GM23248 (cell line): ENCODE measurements at regions not wholly inside any gene's neighbourhood (a gene's known extent, or its start where the extent isn't known, plus 50 kb on each side); places are given as distances from the start of the nearest gene placed in this dataset. TPM values are rescaled to one million over a fixed set of nuclear protein-coding genes. Genes with fewer than 3 reads are reported as not detected.

Source experiments
- DNase-seq: peaks from one replicate; pipeline ENCODE4 v3.0.0-alpha.2; 2015
- H2AFZ ChIP-seq: fragments of 200-600 bp; sonication (generic); 2 replicates; pipeline ENCODE4 v1.6.1; 2016; ENCODE audit warnings: antibody characterized with exemption
- H3F3A ChIP-seq: fragments of 200-600 bp; sonication (generic); 2 replicates; pipeline ENCODE4 v1.6.1; 2016; ENCODE audit warnings: mild to moderate bottlenecking, antibody characterized with exemption, mixed run types; ENCODE audit not compliant: insufficient read depth
- H3K27ac ChIP-seq: fragments of 200-600 bp; sonication (generic); 2 replicates; pipeline ENCODE4 v1.5.1; 2016; ENCODE audit warnings: mild to moderate bottlenecking
- H3K27me3 ChIP-seq: fragments of 200-600 bp; sonication (generic); replicated peaks from 2 replicates; pipeline ENCODE4 v1.6.1; 2016; ENCODE audit warnings: mild to moderate bottlenecking; ENCODE audit not compliant: insufficient read depth
- H3K36me3 ChIP-seq: fragments of 200-600 bp; sonication (generic); 2 replicates; pipeline ENCODE4 v1.6.1; 2016; ENCODE audit warnings: low read depth, mild to moderate bottlenecking
- H3K4me1 ChIP-seq: fragments of 200-600 bp; sonication (generic); 2 replicates; pipeline ENCODE4 v1.6.1; 2016; ENCODE audit warnings: mild to moderate bottlenecking; ENCODE audit not compliant: insufficient read depth
- H3K4me2 ChIP-seq: fragments of 200-600 bp; sonication (generic); one replicate; pipeline ENCODE4 v1.6.1; 2016; ENCODE audit warnings: mild to moderate bottlenecking; ENCODE audit not compliant: unreplicated experiment
- H3K4me3 ChIP-seq: fragments of 200-600 bp; sonication (generic); 2 replicates; pipeline ENCODE4 v1.5.1; 2016; ENCODE audit warnings: mild to moderate bottlenecking
- H3K79me2 ChIP-seq: fragments of 200-600 bp; sonication (generic); 2 replicates; pipeline ENCODE4 v1.6.1; 2016; ENCODE audit warnings: mild to moderate bottlenecking; ENCODE audit not compliant: insufficient read depth
- H3K9ac ChIP-seq: fragments of 200-600 bp; sonication (generic); 2 replicates; pipeline ENCODE4 v1.6.1; 2016; ENCODE audit warnings: mild to moderate bottlenecking
- H3K9me2 ChIP-seq: fragments of 200-600 bp; sonication (generic); 2 replicates; pipeline ENCODE4 v1.6.1; 2016; ENCODE audit warnings: mixed run types, mild to moderate bottlenecking, moderate library complexity; ENCODE audit not compliant: insufficient read depth
- H3K9me3 ChIP-seq: fragments of 200-600 bp; sonication (generic); one replicate; pipeline ENCODE4 v1.6.1; 2017; ENCODE audit warnings: low read depth
- H4K20me1 ChIP-seq: fragments of 200-600 bp; sonication (generic); 2 replicates; pipeline ENCODE4 v1.6.0; 2016; ENCODE audit not compliant: insufficient read depth
- EZH2 ChIP-seq: fragments of 200-600 bp; sonication (generic); IDR thresholded peaks from 2 replicates; pipeline ENCODE4 v1.6.1; 2018; ENCODE audit warnings: antibody characterized with exemption, mild to moderate bottlenecking; ENCODE audit not compliant: insufficient read depth, poor library complexity, severe bottlenecking
- EZH2phosphoT487 ChIP-seq: fragments of 200-600 bp; sonication (generic); IDR thresholded peaks from 2 replicates; pipeline ENCODE4 v1.6.1; 2018; ENCODE audit warnings: antibody characterized with exemption, moderate library complexity, mild to moderate bottlenecking, low read depth; ENCODE audit not compliant: insufficient read depth
- WGBS, 2 experiments: methylation state at CpG; one replicate each; pipeline ENCODE4 v1.1.6; 2015 to 2017; ENCODE audit warnings: low lambda C conversion rate in 2 of 2, low coverage in 1 of 2; ENCODE audit errors: missing lambda C conversion rate in 2 of 2; 5-methylcytosine and 5-hydroxymethylcytosine counted together
- in situ Hi-C: fragments of 300-500 bp; cut with MboI; formaldehyde crosslinking; loops from 2 replicates; pipeline ENCODE4 v1.15.0; 2020
- small RNA-seq: library from RNA; depleted of rRNA; stranded (forward); fragments of <200 nt; gene quantifications from one replicate; pipeline ENCODE3, GENCODE V24; 2014; ENCODE audit warnings: low read depth, low replicate concordance

DNA sequence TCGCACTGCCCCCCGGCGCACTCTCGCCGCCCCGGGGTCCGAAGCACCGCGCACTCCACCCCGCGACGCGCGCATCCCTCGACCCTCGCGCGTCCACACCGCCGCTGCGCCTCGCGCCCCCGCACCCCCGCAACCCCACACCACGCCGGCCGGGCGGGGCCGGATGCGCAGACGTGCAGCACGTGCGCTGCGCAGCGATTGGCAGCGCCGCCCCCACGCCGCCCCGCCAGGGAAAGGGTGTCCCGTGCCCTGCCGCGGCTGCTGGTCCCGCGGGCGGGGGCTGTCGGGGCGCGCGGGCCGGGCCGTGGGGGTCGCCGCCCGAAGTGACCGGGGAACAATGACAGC is 53.7 kb upstream of the KDM7A start:
- H3K36me3 ChIP-seq: no peaks in the 10 kb centered on the region

GRCh38 chr7:140229591-140230515 is 53.1 kb upstream of the KDM7A start:
- no peaks in the 10 kb centered on the region for H3K9me2 ChIP-seq
- peak overlapping the region; percentile 84 for H3K4me2 ChIP-seq
- H2AFZ ChIP-seq: peak overlapping the region; percentile 86
- H3K9me3 ChIP-seq: no peaks in the 10 kb centered on the region
- TF ChIP-seq EZH2phosphoT487: no peak
- TF ChIP-seq EZH2: no peak
- H3K36me3 ChIP-seq: no peaks in the 10 kb centered on the region
- WGBS, 2 experiments: 44 to 47% methylated on average over 30 to 43 of the region's 44 CpGs
- no peak for DNase-seq
- H4K20me1 ChIP-seq: no peaks in the 10 kb centered on the region
- no peaks in the 10 kb centered on the region for H3K79me2 ChIP-seq
- H3K9ac ChIP-seq: peak overlapping the region; percentile 61; the same call in 1 of the 2 replicates
- no peak overlapping the region for H3K27ac ChIP-seq
- in situ Hi-C loops: no loop called here
- H3F3A ChIP-seq: no peaks in the 10 kb centered on the region
- peak overlapping the region; percentile 76 for H3K4me3 ChIP-seq
- no peaks in the 10 kb centered on the region for H3K27me3 ChIP-seq
- H3K4me1 ChIP-seq: no peaks in the 10 kb centered on the region

More for the DNA sequence above, 53.7 kb upstream of the KDM7A start:
- DNase-seq: peak; percentile 64
- H3K9me3 ChIP-seq: no peaks in the 10 kb centered on the region
- H3K27me3 ChIP-seq: no peaks in the 10 kb centered on the region
- no peaks in the 10 kb centered on the region for H3K9me2 ChIP-seq
- no peaks in the 10 kb centered on the region for H3K4me1 ChIP-seq
- TF ChIP-seq EZH2 (no peak), EZH2phosphoT487 (no peak)
- H4K20me1 ChIP-seq: no peaks in the 10 kb centered on the region
- peak overlapping the region; percentile 84 for H3K4me2 ChIP-seq
- H3K27ac ChIP-seq: no peak overlapping the region
- H3F3A ChIP-seq: no peaks in the 10 kb centered on the region
- no peaks in the 10 kb centered on the region for H3K79me2 ChIP-seq
- in situ Hi-C loops: no loop called here
- H3K4me3 ChIP-seq: peak overlapping the region; percentile 76
- H2AFZ ChIP-seq: peak overlapping the region; percentile 86
- peak overlapping the region; percentile 61 for H3K9ac ChIP-seq
- WGBS, 2 experiments: 3 to 5% methylated on average over 28 to 30 of the region's 57 CpGs

DNA sequence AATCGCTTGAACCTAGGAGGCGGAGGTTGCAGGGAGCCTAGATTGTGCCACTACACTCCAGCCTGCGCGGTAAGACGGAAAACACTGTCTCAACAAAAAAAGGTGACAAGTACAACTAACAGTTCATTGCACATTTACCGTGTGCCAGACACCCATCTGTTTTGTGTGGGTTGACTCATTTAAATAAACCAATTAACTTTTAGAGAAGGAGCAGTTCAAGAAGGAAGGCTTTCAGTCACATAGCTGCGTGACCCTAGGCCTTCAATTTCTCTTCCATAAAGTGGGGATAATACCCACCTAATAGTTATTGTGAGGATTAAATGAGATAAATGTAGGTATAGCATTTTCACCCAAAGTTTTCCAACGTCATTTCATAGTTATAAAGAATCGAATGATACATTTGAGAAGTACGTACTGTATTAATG is 52.3 kb upstream of the KDM7A start:
- in situ Hi-C loops: no loop called here
- TF ChIP-seq EZH2phosphoT487: no peak
- no peak for TF ChIP-seq EZH2
- Histone ChIP-seq H3K9ac (no peak overlapping the region), H4K20me1 (no peaks in the 10 kb centered on the region), H3K27me3 (no peaks in the 10 kb centered on the region), H3K36me3 (no peaks in the 10 kb centered on the region), H3K4me2 (no peak overlapping the region), H3K79me2 (no peaks in the 10 kb centered on the region), H3K27ac (no peak overlapping the region), H3K4me3 (no peak overlapping the region), H3K9me2 (no peaks in the 10 kb centered on the region), H3K9me3 (no peaks in the 10 kb centered on the region), H2AFZ (no peak overlapping the region), H3K4me1 (no peaks in the 10 kb centered on the region), H3F3A (no peaks in the 10 kb centered on the region)
- 98 to 99% methylated on average over 10 of the region's 10 CpGs for WGBS, 2 experiments
- DNase-seq: no peak

Small RNA genes lying in the stretch of these regions (small RNA-seq; reads per million reads assigned to genes)
- not detected for gene RNU1-58P
